GM12878 (cell line): ENCODE measurements at regions not wholly inside any gene's neighbourhood (a gene's known extent, or its start where the extent isn't known, plus 50 kb on each side); places are given as distances from the start of the nearest gene placed in this dataset.

ENCODE experiments used
- ATAC-seq: fragments of 200-7000 bp; cut with Tn5 transposase; 3 replicates; pipeline ENCODE4 v1.9.1; 2020; ENCODE audit warnings: mild to moderate bottlenecking, moderate library complexity
- BruUV-seq: library from RNA; stranded (reverse); fragments of 400-500 nt; replicated peaks from 2 replicates; lab custom pipeline; 2021; lab: Mats Ljungman, UMichigan
- CTCF ChIA-PET: fragments of 300-600 bp; sonication (Branson Sonifier 250); formaldehyde crosslinking; extraction: SDS; loops from one replicate; lab custom pipeline; 2021; ENCODE audit warnings: inconsistent platforms; lab: Yijun Ruan, JAX
- POLR2A ChIA-PET: fragments of 350-600 bp; formaldehyde crosslinking; extraction: SDS; loops from one replicate; lab custom pipeline; 2021; ENCODE audit warnings: inconsistent platforms; lab: Charles Lee
- RAD21 ChIA-PET: fragments of 300-600 bp; sonication (Branson Sonifier 250); formaldehyde crosslinking; loops from one replicate; lab custom pipeline; 2023; ENCODE audit warnings: antibody characterized with exemption; ENCODE audit not compliant: unreplicated experiment; lab: Charles Lee
- SMC1A ChIA-PET: fragments of 300-600 bp; sonication (Branson Sonifier 250); formaldehyde crosslinking; loops from one replicate; lab custom pipeline; 2023; ENCODE audit not compliant: unreplicated experiment, uncharacterized antibody; lab: Charles Lee
- DNase-seq: peaks from one replicate; pipeline ENCODE4 v3.0.0-alpha.2; 2011; ENCODE audit warnings: low read depth, low spot score
- FAIRE-seq: peaks from 3 replicates; lab custom pipeline; 2011; peaks lifted over from hg19 to GRCh38; lab: Jason Lieb, UNC
- H2AFZ ChIP-seq: 2 replicates; pipeline ENCODE4 v1.6.0; 2011; ENCODE audit warnings: low read depth, low read length, control low read depth; ENCODE audit not compliant: control insufficient read depth
- H3K27ac ChIP-seq: 2 replicates; pipeline ENCODE4 v1.5.1; 2011; ENCODE audit warnings: control low read depth; ENCODE audit not compliant: control insufficient read depth, insufficient read depth
- H3K27me3 ChIP-seq, 2 experiments: replicated peaks in 1 of 2; 2 replicates each; pipeline versions ENCODE4 v1.6.0 to v1.6.1; 2011; ENCODE audit warnings: low read length in 1 of 2; ENCODE audit not compliant: control insufficient read depth in 2 of 2, insufficient read depth in 2 of 2
- H3K36me3 ChIP-seq, 2 experiments: 2 replicates each; pipeline ENCODE4 v1.5.1; 2011; ENCODE audit warnings: low read length in 1 of 2; ENCODE audit not compliant: control insufficient read depth in 2 of 2, insufficient read depth in 2 of 2
- H3K4me1 ChIP-seq: 2 replicates; pipeline ENCODE4 v1.6.1; 2011; ENCODE audit warnings: mild to moderate bottlenecking, low read length, moderate library complexity, mixed read lengths; ENCODE audit not compliant: control insufficient read depth, insufficient read depth
- H3K4me2 ChIP-seq: 2 replicates; pipeline ENCODE4 v1.6.0; 2011; ENCODE audit warnings: control low read depth; ENCODE audit not compliant: control insufficient read depth, insufficient read depth
- H3K4me3 ChIP-seq: fragments of 200-600 bp; sonication (generic); 2 replicates; pipeline ENCODE4 v1.5.1; 2016
- H3K79me2 ChIP-seq: 2 replicates; pipeline ENCODE4 v1.6.0; 2011; ENCODE audit warnings: low read length; ENCODE audit not compliant: control insufficient read depth, insufficient read depth
- H3K9ac ChIP-seq: 2 replicates; pipeline ENCODE4 v1.8.0; 2011; ENCODE audit warnings: low read length, control low read depth, mixed read lengths; ENCODE audit not compliant: control insufficient read depth, insufficient read depth
- H3K9me3 ChIP-seq: replicated peaks from 3 replicates; pipeline ENCODE4 v1.5.1; 2011; ENCODE audit warnings: mild to moderate bottlenecking, low read length; ENCODE audit not compliant: control insufficient read depth, insufficient read depth
- H4K20me1 ChIP-seq: 2 replicates; pipeline ENCODE4 v1.6.0; 2011; ENCODE audit not compliant: control insufficient read depth, insufficient read depth
- EP300 ChIP-seq, 2 experiments: fragments of 150-350 bp in 1 of 2; IDR thresholded peaks; 2 replicates each; pipeline ENCODE4 v1.6.1; 2011 to 2012; ENCODE audit warnings: low read depth in 2 of 2, low read length in 2 of 2, borderline replicate concordance in 1 of 2, improper control_type of control experiment in 1 of 2, inconsistent platforms in 1 of 2; ENCODE audit not compliant: control insufficient read depth in 1 of 2
- MTA3 ChIP-seq: IDR thresholded peaks from 2 replicates; pipeline ENCODE4 v1.6.1; 2012; ENCODE audit warnings: low read length, inconsistent platforms, borderline replicate concordance
- NR2F1 ChIP-seq: fragments of 450-650 bp; conservative IDR thresholded peaks from 2 replicates; pipeline ENCODE4 v1.6.1; 2017; ENCODE audit warnings: mild to moderate bottlenecking
- SMC3 ChIP-seq: IDR thresholded peaks from 2 replicates; pipeline ENCODE4 v1.6.1; 2011; ENCODE audit warnings: low read length, improper control_type of control experiment, borderline replicate concordance
- TAF1 ChIP-seq: IDR thresholded peaks from 2 replicates; pipeline ENCODE4 v1.6.1; 2011; ENCODE audit warnings: mild to moderate bottlenecking, low read depth, low read length, borderline replicate concordance
- TARDBP ChIP-seq: IDR thresholded peaks from 2 replicates; pipeline ENCODE4 v1.6.1; 2016; ENCODE audit warnings: borderline replicate concordance
- ZNF217 ChIP-seq: fragments of 450-650 bp; IDR thresholded peaks from 2 replicates; pipeline ENCODE4 v1.6.1; 2017; ENCODE audit warnings: antibody characterized with exemption, mild to moderate bottlenecking
- WGBS: methylation state at CpG from one replicate; pipeline ENCODE4 v1.1.6; 2016; ENCODE audit warnings: low lambda C conversion rate; ENCODE audit not compliant: insufficient replicate concordance, insufficient coverage; ENCODE audit errors: missing lambda C conversion rate; 5-methylcytosine and 5-hydroxymethylcytosine counted together
- in situ Hi-C: fragments of 300-500 bp; cut with MboI; formaldehyde crosslinking; loops from 9 replicates; pipeline ENCODE4 v1.14.3; 2018; ENCODE audit warnings: mixed read lengths
- intact Hi-C: fragments of 100-400 bp; cut with micrococcal nuclease; formaldehyde crosslinking; loops from one replicate; pipeline ENCODE4 v1.14.2; 2022; ENCODE audit not compliant: unreplicated experiment
- TF ChIP-seq, protein P1 (sequence below): fragments of 150-350 bp; IDR thresholded peaks from 2 replicates; pipeline ENCODE4 v1.6.1; 2016; ENCODE audit warnings: low read depth, low read length
- TF ChIP-seq, protein P2 (sequence below): fragments of 450-650 bp; IDR thresholded peaks from 2 replicates; pipeline ENCODE4 v1.6.1; 2017; ENCODE audit warnings: mild to moderate bottlenecking, low read depth, inconsistent platforms; ENCODE audit not compliant: poor library complexity, severe bottlenecking
- TF ChIP-seq, protein P3 (sequence below): fragments of 450-650 bp; conservative IDR thresholded peaks from 2 replicates; pipeline ENCODE4 v1.6.1; 2017; ENCODE audit warnings: mild to moderate bottlenecking, moderate library complexity

DNA sequence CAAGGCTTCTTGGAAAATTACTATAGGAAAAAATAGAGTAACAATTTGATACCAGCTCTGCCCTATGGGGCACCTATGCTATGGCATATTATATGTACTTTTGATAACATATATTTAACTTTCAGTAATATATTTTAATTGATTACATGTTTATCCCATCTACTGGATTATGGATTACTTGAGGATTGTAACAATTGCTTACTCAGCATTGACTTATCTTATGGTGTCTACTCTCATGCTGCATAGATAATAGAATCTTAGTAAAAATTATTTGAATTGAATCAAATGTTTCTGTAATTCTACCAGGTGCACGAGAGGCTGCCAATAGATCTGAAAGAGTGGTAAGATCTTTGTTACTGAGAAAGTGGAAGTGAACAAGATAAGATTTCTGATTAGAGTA lies 57.8 kb upstream of the CALCR start (continued):
- TF ChIP-seq, protein P1, sequence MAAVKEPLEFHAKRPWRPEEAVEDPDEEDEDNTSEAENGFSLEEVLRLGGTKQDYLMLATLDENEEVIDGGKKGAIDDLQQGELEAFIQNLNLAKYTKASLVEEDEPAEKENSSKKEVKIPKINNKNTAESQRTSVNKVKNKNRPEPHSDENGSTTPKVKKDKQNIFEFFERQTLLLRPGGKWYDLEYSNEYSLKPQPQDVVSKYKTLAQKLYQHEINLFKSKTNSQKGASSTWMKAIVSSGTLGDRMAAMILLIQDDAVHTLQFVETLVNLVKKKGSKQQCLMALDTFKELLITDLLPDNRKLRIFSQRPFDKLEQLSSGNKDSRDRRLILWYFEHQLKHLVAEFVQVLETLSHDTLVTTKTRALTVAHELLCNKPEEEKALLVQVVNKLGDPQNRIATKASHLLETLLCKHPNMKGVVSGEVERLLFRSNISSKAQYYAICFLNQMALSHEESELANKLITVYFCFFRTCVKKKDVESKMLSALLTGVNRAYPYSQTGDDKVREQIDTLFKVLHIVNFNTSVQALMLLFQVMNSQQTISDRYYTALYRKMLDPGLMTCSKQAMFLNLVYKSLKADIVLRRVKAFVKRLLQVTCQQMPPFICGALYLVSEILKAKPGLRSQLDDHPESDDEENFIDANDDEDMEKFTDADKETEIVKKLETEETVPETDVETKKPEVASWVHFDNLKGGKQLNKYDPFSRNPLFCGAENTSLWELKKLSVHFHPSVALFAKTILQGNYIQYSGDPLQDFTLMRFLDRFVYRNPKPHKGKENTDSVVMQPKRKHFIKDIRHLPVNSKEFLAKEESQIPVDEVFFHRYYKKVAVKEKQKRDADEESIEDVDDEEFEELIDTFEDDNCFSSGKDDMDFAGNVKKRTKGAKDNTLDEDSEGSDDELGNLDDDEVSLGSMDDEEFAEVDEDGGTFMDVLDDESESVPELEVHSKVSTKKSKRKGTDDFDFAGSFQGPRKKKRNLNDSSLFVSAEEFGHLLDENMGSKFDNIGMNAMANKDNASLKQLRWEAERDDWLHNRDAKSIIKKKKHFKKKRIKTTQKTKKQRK = no peak
- TF ChIP-seq NR2F1 = no peak
- TF ChIP-seq TARDBP = no peak
- TF ChIP-seq TAF1 = no peak

DNA sequence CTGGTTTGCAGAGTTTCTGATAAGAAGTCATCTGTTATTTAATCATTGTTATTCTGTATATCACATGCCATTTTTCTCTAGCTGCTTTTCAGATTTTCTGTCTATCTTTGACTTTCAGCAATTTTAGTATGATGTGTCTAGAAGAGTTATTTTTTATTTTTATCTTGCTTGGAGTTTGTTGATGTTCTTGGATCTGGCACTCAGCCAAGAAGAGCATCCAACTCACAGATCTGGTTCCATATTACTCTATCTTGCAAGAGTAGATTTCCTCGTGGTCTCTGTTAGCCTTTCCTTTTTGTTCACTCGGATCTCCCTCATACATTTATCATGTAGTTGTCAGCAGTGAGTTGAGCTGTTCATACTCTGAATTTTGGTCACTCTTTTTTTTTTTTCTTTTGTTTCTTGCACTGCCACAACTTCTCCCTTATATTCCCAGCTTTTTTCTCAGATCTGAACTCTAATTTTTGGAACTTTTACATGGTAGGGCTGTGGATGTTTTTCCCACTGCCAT lies 54.8 kb upstream of the CALCR start:
- TF ChIP-seq MTA3 (no peak), EP300 (IDR thresholded peaks at IDR 0.05; ENCODE audit: borderline replicate concordance in 1 of 2, control insufficient read depth in 1 of 2, low read depth in 2 of 2, low read length in 2 of 2) (no peak), SMC3 (no peak), ZNF217 (no peak)
- TF ChIP-seq, protein P2, sequence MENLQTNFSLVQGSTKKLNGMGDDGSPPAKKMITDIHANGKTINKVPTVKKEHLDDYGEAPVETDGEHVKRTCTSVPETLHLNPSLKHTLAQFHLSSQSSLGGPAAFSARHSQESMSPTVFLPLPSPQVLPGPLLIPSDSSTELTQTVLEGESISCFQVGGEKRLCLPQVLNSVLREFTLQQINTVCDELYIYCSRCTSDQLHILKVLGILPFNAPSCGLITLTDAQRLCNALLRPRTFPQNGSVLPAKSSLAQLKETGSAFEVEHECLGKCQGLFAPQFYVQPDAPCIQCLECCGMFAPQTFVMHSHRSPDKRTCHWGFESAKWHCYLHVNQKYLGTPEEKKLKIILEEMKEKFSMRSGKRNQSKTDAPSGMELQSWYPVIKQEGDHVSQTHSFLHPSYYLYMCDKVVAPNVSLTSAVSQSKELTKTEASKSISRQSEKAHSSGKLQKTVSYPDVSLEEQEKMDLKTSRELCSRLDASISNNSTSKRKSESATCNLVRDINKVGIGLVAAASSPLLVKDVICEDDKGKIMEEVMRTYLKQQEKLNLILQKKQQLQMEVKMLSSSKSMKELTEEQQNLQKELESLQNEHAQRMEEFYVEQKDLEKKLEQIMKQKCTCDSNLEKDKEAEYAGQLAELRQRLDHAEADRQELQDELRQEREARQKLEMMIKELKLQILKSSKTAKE = no peak
- TF ChIP-seq, protein P3, sequence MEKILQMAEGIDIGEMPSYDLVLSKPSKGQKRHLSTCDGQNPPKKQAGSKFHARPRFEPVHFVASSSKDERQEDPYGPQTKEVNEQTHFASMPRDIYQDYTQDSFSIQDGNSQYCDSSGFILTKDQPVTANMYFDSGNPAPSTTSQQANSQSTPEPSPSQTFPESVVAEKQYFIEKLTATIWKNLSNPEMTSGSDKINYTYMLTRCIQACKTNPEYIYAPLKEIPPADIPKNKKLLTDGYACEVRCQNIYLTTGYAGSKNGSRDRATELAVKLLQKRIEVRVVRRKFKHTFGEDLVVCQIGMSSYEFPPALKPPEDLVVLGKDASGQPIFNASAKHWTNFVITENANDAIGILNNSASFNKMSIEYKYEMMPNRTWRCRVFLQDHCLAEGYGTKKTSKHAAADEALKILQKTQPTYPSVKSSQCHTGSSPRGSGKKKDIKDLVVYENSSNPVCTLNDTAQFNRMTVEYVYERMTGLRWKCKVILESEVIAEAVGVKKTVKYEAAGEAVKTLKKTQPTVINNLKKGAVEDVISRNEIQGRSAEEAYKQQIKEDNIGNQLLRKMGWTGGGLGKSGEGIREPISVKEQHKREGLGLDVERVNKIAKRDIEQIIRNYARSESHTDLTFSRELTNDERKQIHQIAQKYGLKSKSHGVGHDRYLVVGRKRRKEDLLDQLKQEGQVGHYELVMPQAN = no peak
- WGBS = 0% methylated on average over 2 of the region's 2 CpGs

More for the DNA sequence above, 54.8 kb upstream of the CALCR start:
- DNase-seq (no peak), ATAC-seq (no peak), FAIRE-seq (no peak)
- no peak overlapping the region for H3K4me2 ChIP-seq
- H3K27me3 ChIP-seq = no peaks in the 10 kb centered on the region
- ChIA-PET RAD21 (no interaction called here), SMC1A (interaction anchor here (1.0 to 1.1 kb wide), 2 partner anchors 9 to 25 kb away, joined by 3 read pairs; no protein-coding TSS in a partner anchor), CTCF (interaction anchor here (1.5 kb wide), 1 partner anchor 9 kb away, joined by 5 read pairs; no protein-coding TSS in a partner anchor), POLR2A (no interaction called here)
- BruUV-seq = no TSS peak
- no peak overlapping the region for H3K4me3 ChIP-seq
- intact Hi-C loops = loop anchor here (10.0 kb wide), 1 partner anchor 765 kb away; the partner anchor contains the start of gene COL1A2
- H2AFZ ChIP-seq = no peak overlapping the region
- no peak overlapping the region for H3K27ac ChIP-seq
- in situ Hi-C loops = no loop called here
- H4K20me1 ChIP-seq = no peaks in the 10 kb centered on the region
- H3K9me3 ChIP-seq = no peaks in the 10 kb centered on the region
- H3K79me2 ChIP-seq = no peaks in the 10 kb centered on the region
- H3K9ac ChIP-seq = no peak overlapping the region
- H3K36me3 ChIP-seq = no peaks in the 10 kb centered on the region
- no peaks in the 10 kb centered on the region for H3K4me1 ChIP-seq
